Tongue (tissue), 1 donor: ENCODE measurements at regions not wholly inside any gene's neighbourhood (a gene's known extent, or its start where the extent isn't known, plus 50 kb on each side); places are given as distances from the start of the nearest gene placed in this dataset.

Experiments used
- DNase-seq: peaks from one replicate; pipeline ENCODE4 v3.0.0-alpha.2; 2015

DNA sequence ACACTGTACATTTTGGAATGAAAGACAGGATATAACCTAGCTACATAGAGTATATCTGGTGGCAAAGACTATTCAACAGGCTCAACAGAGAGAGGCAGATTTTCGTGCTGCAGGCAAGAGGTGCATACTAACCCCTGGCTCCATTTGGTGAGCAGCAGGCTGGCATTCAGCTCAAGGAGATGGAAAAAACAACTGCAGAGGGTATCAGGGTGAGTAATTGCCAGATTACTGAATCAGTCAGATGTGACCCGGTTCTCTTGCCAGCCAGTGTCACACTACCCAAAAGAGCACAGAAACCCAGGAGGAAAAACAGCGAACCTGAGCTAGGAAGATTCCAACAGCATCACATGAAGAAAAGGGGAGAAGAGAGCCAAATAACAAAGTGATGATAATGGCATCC lies 130.4 kb upstream of the PRLR start:
- peak; percentile 10 for DNase-seq

- DNase-seq: peak; percentile 28
Measured at GRCh38 chr5:35359859-35360258, 129.6 kb upstream of the PRLR start.

- no peak for DNase-seq
Measured at GRCh38 chr5:35357973-35358372, 127.7 kb upstream of the PRLR start.

DNA sequence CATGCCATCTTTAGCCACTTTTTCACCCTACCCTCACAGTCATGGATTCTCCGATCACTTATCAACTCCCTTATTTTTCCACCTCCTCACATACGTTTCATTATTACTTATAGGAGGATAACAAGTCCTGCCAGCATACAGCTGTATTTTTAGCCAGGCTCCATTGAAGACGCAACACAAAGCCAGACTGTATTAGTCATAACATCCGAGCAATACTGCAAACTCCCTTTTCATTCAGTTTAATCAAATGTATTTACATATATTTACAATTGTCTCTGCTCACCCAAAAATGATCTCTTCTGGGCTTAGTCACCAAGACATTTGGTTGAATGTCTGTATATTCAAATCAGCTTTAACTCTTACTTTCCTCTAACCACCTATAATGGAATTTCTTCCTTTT lies 126.4 kb upstream of the PRLR start:
- DNase-seq: no peak

DNA sequence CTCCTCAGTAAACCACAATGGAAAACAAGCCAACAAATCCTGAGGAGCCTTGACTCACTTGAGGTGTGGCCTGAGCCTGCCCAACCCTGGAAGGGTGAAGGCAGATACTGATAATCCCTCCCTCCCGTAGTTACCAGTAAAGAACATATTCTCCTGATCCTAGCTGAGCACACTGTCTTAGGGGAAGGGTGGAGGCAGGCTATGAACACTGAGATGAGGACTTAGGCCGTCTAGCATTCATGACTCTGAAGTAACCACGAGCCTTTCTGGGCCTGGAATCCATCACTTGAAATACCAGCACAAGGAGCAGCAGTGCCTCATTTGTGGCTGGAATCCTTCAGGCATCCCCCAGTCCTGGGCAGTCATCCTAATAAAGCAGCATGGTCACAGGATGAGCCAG lies 124.5 kb upstream of the PRLR start:
- DNase-seq: peak; percentile 14

- DNase-seq: no peak
Measured at GRCh38 chr5:35345222-35345621, 114.9 kb upstream of the PRLR start.

- no peak for DNase-seq
Measured at GRCh38 chr5:35342664-35343063, 112.4 kb upstream of the PRLR start.

- no peak for DNase-seq
Measured at GRCh38 chr5:35341189-35341588, 110.9 kb upstream of the PRLR start.

- DNase-seq: no peak
Measured at GRCh38 chr5:35339616-35340100, 109.4 kb upstream of the PRLR start.

- DNase-seq: no peak
Measured at GRCh38 chr5:35339006-35339405, 108.7 kb upstream of the PRLR start.

DNA sequence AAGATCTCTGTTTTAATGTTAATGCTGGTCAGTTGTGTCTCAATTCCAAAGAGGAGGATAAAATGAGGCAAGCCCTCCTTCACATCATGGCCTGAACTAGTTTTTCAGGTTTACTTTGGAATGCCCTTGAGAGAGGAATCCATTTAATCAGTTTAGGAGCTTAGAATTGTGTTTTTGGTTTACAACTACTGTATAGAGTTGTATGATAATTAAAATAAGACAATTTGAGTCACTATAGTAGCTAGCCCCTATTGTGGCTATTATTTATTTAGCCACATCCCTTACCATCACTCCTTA lies 107.8 kb upstream of the PRLR start:
- DNase-seq: no peak

GRCh38 chr5:35337340-35338156 lies 107.3 kb upstream of the PRLR start:
- no peak for DNase-seq

DNA sequence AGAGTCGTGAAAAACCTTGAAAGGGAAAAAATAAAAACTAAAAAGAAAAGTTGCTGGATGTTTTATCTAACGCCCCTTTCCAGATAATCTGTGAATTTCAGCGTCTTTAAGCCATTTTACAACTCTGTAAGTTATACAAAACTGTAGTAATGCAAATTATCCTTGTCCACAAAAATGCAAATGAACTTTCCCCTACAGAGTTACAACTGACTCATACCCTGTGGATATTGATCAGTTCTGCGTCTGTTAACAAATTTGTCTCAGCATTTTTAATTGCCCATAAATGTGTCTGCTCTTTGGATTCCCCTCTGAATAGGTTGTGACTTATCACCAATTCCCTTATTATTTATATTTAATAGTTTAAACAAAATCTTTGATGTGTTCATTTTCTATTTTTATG lies 105.9 kb upstream of the PRLR start:
- no peak for DNase-seq

DNA sequence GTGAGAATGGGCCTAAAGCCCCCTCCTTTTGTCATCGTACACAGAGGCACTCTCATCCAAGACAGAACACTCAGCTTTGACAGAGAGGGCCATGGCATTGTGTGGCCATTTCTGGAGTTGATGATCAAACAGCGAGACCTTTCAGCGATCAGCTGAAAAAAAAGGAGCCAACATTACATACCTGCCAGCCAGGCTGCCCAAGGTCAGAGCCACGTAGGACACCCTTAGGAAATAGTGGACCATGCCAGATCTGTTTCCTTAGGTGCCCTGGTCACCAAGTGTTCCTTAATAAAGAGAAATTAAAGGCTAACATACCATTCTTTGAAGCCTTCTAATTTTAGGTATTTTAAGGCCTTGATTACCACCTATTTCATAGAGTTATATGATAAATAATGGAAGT lies 105.5 kb upstream of the PRLR start:
- DNase-seq: no peak

DNA sequence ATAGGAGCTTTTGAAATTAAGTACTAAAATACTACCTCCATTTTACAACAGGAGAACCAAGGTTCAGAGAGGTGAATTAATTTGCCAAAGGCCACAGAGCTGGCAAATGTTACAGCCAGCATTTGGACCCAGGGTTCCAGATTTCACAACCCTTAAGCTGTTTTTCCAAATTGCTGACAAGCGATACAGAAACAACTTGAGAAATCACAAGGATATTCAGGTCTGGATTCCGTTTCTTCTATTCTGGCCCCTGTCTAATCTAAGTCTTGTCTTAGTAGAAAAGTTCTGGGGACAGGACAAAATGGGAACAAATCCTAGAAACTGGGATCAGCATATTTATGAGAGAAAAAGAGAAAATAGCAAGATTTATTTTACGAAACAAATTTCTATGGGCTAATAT lies 103.1 kb upstream of the PRLR start:
- DNase-seq: no peak

GRCh38 chr5:35331956-35332950 lies 102.0 kb upstream of the PRLR start:
- DNase-seq: no peak

GRCh38 chr5:35325836-35326235 lies 95.5 kb upstream of the PRLR start:
- DNase-seq: no peak

DNA sequence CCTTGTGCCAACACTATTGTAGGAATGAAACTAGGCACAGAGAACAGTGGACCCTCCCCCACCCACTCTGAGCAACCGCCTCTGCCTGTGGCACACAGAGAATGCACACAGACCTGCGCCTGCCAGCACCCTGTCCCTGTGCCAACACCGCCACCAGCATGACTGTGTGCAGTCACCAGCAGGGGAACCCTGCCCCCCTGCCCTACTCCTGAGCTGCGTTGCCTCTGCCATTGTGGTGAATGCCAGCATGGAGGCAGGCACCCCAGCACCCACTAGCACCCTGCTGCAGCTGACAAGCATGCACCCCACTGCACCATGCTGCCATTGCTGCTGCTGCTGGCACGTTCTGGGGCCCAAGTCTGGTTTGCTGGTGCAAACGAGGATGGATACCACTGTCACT lies 94.4 kb upstream of the PRLR start:
- DNase-seq: no peak

DNA sequence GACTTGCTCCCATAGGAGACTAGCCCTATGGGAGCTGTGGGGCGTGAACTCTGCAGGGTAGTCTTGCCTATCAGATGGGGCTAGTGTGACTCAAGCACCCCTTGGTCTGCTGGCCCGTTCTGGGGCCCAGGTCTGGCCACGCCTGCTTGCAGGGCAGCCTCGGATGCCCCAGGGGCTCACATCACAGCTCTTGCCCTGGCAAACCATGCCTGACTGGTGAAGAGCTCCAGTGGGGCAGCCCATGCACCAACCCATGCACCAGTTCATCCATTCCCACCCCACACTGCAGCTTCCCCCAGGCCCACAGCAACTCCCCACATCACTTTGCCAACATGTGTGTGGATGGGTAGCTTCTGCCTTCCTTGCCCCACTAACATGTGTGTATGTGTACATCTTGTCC lies 93.9 kb upstream of the PRLR start:
- DNase-seq: no peak

DNA sequence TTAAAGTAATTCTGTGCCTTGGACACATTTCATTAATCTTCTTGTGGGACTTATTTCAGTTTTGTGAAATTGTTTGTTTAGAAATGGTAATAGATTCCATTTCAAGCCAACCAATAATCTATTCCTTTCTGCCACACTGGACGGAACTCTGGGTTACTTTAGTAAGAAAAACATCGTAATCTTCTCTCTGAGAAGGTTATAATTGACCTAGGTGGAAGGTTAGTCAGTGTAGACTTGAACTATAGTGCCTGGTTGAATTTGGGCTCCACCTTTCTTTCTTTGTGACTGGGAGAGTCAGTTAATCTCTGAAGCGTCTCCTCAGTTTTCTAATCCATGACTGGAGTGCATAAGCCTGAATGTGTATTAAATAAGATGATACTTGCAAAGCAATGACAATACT lies 89.7 kb upstream of the PRLR start:
- no peak for DNase-seq

DNA sequence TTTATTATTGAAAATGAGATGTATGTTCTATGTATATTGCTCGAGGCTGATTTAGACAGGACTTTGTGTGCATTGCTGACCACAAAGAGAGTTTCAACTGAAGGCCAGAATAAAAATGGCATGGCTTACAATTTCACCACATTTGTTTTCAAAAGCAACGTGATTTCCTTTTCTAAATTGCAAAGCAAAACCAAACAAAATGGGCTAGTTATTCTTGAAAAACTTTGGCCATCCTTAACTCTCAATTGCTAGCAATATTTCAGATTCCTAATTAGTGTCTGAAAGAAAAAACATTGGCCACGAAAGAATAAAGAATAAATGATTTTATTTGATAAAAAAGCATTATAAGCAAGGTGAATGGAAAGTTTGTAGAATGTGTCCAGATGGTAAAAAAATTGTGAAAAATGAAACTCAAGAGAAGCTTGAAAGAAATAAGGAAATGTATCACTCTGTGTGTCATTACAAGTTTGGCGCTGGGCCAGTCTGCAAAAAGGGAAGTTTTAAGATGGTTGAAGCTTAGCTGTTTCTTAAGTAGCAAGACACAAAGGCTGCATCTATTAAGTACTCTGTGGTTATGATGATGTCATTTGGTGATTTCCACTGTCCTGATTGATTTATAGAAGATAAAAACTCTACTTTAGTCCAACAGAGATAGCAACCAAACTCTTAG lies 89.2 kb upstream of the PRLR start:
- DNase-seq: peak; percentile 58

DNA sequence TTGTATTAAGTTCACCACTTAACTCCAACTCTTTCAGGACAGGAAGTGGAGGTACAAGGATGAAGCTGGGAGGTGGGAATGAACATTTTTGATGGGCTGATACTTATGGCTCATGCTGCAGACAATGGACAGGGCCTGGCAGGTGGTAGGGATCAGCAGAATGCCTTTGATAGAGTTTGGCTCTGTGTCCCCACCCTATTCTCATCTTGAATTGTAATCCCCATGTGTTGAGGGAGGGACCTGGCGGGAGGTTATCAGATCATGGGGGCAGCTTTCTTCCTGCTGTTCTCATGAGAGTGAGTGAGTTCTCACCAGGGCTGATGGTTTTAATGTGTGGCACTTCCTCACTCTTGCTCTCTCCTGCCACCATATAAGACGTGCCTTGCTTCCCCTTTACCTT lies 87.3 kb upstream of the PRLR start:
- no peak for DNase-seq
